HG02763 (cell line): ENCODE measurements at regions not wholly inside any gene's neighbourhood (a gene's known extent, or its start where the extent isn't known, plus 50 kb on each side); places are given as distances from the start of the nearest gene placed in this dataset.

ENCODE experiments used
- ATAC-seq: cut with Tn5 transposase; IDR thresholded peaks from one replicate; pipeline ENCODE4 v1.9.1; 2021; ENCODE audit warnings: mild to moderate bottlenecking, moderate library complexity; ENCODE audit not compliant: unreplicated experiment

- no peak for ATAC-seq
Measured at GRCh38 chr4:20352163-20352431, 100.4 kb downstream of the SLIT2 start.

- ATAC-seq = no peak
Measured at GRCh38 chr4:20353646-20354045, 101.9 kb downstream of the SLIT2 start.

DNA sequence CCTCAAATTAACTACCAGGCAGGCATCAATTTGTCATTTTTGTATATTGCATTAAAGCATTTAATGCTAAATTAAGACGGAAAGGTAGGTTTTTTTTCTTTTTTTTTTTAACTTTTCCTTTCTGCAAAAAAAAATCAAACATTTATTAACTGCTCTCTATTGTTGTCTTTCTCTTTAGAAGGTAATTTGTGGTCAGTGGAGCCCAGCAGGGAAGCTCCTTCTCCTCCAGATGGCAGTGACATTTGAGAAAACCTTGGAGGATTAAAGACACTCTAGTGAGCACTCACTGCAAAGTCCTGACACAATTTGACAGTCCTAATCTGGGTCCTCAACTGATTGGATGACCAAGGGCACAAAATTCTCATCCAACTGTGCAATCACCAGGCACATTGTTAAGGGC lies 102.4 kb downstream of the SLIT2 start:
- ATAC-seq = no peak

DNA sequence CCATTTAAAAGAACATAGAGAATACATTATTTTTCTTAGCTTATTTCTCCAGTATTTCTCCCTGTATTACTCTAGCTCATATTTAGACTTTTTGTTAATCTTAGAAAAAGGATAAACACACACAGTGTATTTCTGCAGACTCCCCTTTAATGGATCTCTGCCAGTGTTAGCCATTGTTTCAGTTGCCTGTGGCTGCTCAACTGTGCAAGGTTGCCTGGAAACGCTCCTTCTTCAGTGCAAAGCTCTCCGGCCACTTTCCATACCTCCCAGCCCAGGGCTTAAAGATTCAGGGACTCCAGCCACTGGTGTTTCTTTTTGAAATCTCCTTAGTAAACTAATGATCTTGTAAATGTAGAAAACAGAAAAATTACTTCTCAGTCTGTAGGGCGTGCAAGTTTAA lies 104.9 kb downstream of the SLIT2 start:
- no peak for ATAC-seq

GRCh38 chr4:20358110-20358509 lies 106.4 kb downstream of the SLIT2 start:
- no peak for ATAC-seq

GRCh38 chr4:20359692-20360091 lies 108.0 kb downstream of the SLIT2 start:
- ATAC-seq = no peak

GRCh38 chr4:20362148-20362547 lies 110.4 kb downstream of the SLIT2 start:
- ATAC-seq = no peak

- no peak for ATAC-seq
Measured at GRCh38 chr4:20364969-20365368, 113.3 kb downstream of the SLIT2 start.

- ATAC-seq = no peak
Measured at GRCh38 chr4:20367446-20367845, 115.7 kb downstream of the SLIT2 start.

GRCh38 chr4:20368926-20369325 lies 117.2 kb downstream of the SLIT2 start:
- ATAC-seq = no peak

- no peak for ATAC-seq
Measured at GRCh38 chr4:20370274-20370673, 118.6 kb downstream of the SLIT2 start.

GRCh38 chr4:20376070-20376469 lies 124.4 kb downstream of the SLIT2 start:
- no peak for ATAC-seq

DNA sequence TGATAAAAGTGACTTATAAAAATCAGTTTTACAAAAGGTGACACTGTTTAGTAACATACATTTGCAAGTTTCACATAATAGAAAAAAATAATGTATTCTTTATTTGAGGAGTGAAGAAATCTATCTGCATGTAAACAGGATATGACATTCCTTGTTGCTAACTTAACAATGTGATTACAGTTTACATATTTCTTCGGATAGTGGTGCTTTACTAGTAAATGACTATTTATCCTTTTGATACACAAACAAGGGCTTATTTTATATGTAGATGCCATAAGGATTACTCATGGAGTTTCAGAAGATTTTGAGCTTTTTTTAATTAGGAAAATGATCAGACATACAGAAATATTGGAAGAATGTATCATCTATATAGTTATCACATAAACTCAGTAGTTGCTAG lies 126.5 kb downstream of the SLIT2 start:
- ATAC-seq = no peak

DNA sequence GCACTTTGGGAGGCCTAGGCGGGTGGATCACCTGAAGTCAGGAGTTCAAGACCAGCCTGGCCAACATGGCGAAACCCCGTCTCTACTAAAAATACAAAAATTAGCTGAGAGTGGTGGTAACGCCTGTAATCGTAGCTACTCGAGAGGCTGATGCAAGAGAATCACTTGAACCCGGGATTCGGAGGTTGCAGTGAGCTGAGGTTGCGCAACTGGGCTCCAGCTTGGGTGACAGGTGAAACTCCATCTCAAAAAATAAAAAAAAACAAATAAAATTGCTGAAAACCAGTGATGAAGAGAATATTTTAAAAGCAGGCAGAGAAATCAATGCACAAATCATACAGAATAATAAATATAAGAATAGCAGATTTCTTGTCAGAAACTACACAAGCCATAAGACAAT lies 129.3 kb downstream of the SLIT2 start:
- no peak for ATAC-seq

GRCh38 chr4:20383283-20383682 lies 131.6 kb downstream of the SLIT2 start:
- ATAC-seq = no peak

- ATAC-seq = no peak
Measured at GRCh38 chr4:20383969-20384368, 132.3 kb downstream of the SLIT2 start.

DNA sequence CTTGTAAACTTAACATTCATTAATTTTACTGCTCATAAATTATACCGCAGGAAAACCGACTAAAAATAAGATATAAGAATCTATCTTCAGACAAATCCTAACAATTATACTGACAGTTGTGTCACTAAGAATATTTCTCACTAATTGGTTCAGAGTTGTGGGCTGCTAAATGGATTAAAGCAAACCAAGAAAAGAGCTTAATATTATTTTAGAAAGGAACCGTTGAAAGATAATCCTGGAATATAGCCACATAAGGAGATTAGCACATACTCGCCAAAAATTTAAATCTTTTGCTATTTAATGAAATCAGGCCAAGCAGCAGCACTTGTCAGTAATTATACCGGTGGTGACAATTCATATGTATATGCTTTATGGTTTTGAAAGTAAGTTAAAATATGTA lies 132.8 kb downstream of the SLIT2 start:
- no peak for ATAC-seq

DNA sequence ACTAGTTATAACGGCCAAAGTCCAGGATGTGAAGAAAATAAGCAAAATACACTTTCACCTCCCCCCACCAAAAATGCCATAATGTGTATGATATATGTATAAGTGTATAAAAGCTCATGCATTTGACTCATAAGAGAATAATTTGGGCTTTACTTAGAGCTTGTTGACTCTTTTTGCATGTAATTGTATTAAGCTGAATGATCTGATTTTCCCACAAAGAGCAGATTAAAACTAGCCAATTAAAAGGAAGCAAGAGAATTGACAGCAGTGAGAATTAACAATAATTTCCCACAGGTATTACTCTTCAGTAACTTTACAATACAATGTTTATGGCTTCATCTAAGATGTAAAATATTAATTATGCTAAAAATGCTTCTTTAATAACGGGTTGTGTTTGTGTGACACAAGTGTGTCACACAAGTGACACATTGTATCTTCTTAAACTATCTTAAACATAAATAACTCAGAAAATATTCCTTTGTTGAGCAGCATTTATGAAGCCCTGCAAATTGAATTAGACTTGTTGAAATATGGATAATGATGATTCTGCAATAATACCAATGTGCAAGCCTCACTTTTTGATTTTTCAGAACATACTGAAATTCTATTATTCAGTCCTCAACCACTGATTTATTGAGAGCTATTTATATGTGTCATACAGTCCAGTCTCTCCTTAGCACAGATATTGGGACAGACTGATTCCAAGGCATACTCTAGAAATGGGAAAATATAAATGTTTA lies 134.5 kb downstream of the SLIT2 start:
- ATAC-seq = no peak

GRCh38 chr4:20386906-20387305 lies 135.2 kb downstream of the SLIT2 start:
- ATAC-seq = no peak

- no peak for ATAC-seq
Measured at GRCh38 chr4:20391198-20391597, 139.5 kb downstream of the SLIT2 start.

- ATAC-seq = no peak
Measured at GRCh38 chr4:20391912-20392311, 140.2 kb downstream of the SLIT2 start.

- no peak for ATAC-seq
Measured at GRCh38 chr4:20393486-20394100, 141.9 kb downstream of the SLIT2 start.

DNA sequence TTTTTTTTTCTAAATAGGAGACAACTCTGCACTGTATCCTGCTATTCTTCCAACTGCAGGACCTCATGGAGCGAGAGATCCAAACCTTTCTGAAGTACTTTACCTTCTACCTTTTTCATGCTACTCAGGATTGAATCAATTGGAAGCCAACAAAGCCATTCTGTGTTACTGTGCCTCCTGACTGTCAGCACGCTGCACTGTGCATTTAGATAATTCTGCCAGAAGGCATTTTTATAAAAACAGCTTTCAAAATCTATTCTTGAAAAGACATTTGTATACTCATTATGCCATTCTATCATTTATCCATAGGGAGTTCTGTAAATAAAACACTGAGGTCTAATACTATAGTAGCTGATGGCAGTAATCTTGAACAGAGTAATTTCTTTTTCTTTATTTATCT lies 142.8 kb downstream of the SLIT2 start:
- ATAC-seq = no peak
